ENCODE measurements at regions not wholly inside any gene's neighbourhood (a gene's known extent, or its start where the extent isn't known, plus 50 kb on each side); places are given as distances from the start of the nearest gene placed in this dataset.

- DNase-seq: no peak
These were observed 110.3 kb upstream of the GGTLC1 start for GRCh38 chr20:24098886-24099285.

GRCh38 chr20:24097506-24098245 is 109.1 kb upstream of the GGTLC1 start:
- DNase-seq: no peak

- DNase-seq: no peak
These were observed 108.4 kb upstream of the GGTLC1 start for GRCh38 chr20:24096864-24097450.

- no peak for DNase-seq
These were observed 107.7 kb upstream of the GGTLC1 start for GRCh38 chr20:24096264-24096663.

GRCh38 chr20:24095756-24096155 is 107.2 kb upstream of the GGTLC1 start:
- DNase-seq: no peak

- no peak for DNase-seq
These were observed 106.7 kb upstream of the GGTLC1 start for GRCh38 chr20:24095303-24095702.

- no peak for DNase-seq
These were observed 101.0 kb upstream of the GGTLC1 start for GRCh38 chr20:24089576-24089975.

- no peak for DNase-seq
These were observed 97.5 kb upstream of the GGTLC1 start for GRCh38 chr20:24086121-24086520.

GRCh38 chr20:24084281-24084680 is 95.7 kb upstream of the GGTLC1 start:
- no peak for DNase-seq

GRCh38 chr20:24081077-24081476 is 92.5 kb upstream of the GGTLC1 start:
- no peak for DNase-seq

GRCh38 chr20:24079661-24080412 is 91.3 kb upstream of the GGTLC1 start:
- DNase-seq: no peak

- no peak for DNase-seq
These were observed 88.6 kb upstream of the GGTLC1 start for GRCh38 chr20:24077145-24077544.

GRCh38 chr20:24070679-24071078 is 82.1 kb upstream of the GGTLC1 start:
- DNase-seq: no peak

- DNase-seq: no peak
These were observed 77.6 kb upstream of the GGTLC1 start for GRCh38 chr20:24066076-24066700.

GRCh38 chr20:24064915-24065314 is 76.3 kb upstream of the GGTLC1 start:
- no peak for DNase-seq

- no peak for DNase-seq
These were observed 75.5 kb upstream of the GGTLC1 start for GRCh38 chr20:24064092-24064491.

- DNase-seq: no peak
These were observed 74.5 kb upstream of the GGTLC1 start for GRCh38 chr20:24063100-24063499.

- no peak for DNase-seq
These were observed 72.4 kb upstream of the GGTLC1 start for GRCh38 chr20:24060851-24061590.

- no peak for DNase-seq
These were observed 70.6 kb upstream of the GGTLC1 start for GRCh38 chr20:24059174-24059573.

GRCh38 chr20:24056491-24056890 is 67.9 kb upstream of the GGTLC1 start:
- no peak for DNase-seq

GRCh38 chr20:24052599-24053275 is 64.2 kb upstream of the GGTLC1 start:
- no peak for DNase-seq

- DNase-seq: no peak
These were observed 62.6 kb upstream of the GGTLC1 start for GRCh38 chr20:24051160-24051559.
